Activated CD8-positive, alpha-beta T cell treated with anti-CD3 and anti-CD28 coated beads for 36 hours (primary cell): ENCODE measurements at regions not wholly inside any gene's neighbourhood (a gene's known extent, or its start where the extent isn't known, plus 50 kb on each side); places are given as distances from the start of the nearest gene placed in this dataset.
A peak's percentile ranks its signal among the peaks of the same experiment; 100 is the strongest.
"Not testable (repeated sequence)": the region's sequence is repeated elsewhere in the genome, so short reads cannot be mapped to it uniquely, and the experiment has no call there.

Experiments
- ATAC-seq: fragments of 200-7000 bp; cut with Tn5 transposase; one replicate; pipeline ENCODE4 v1.10.0; 2021; ENCODE audit warnings: mild to moderate bottlenecking, moderate library complexity
- CTCF ChIA-PET: fragments of 350-600 bp; sonication (Branson Sonifier 250); formaldehyde crosslinking; loops from one replicate; lab custom pipeline; 2021; ENCODE audit warnings: antibody characterized with exemption; lab: Charles Lee
- POLR2A ChIA-PET: fragments of 350-600 bp; sonication (Branson Sonifier 250); formaldehyde crosslinking; loops from one replicate; lab custom pipeline; 2021; ENCODE audit warnings: antibody characterized with exemption; lab: Charles Lee
- DNase-seq: peaks from one replicate; pipeline ENCODE4 v3.0.0-alpha.2; 2020
- H3K27ac Mint-ChIP-seq: one replicate; pipeline ENCODE4 v1.8.0; 2021; ENCODE audit warnings: mild to moderate bottlenecking, mixed read lengths
- H3K27me3 Mint-ChIP-seq: one replicate; pipeline ENCODE4 v1.8.0; 2021; ENCODE audit warnings: mixed read lengths
- H3K36me3 Mint-ChIP-seq: one replicate; pipeline ENCODE4 v1.8.0; 2021; ENCODE audit warnings: low read depth, mixed read lengths
- H3K4me1 Mint-ChIP-seq: one replicate; pipeline ENCODE4 v1.8.0; 2021; ENCODE audit warnings: low read depth, mixed read lengths
- H3K4me3 Mint-ChIP-seq: one replicate; pipeline ENCODE4 v1.8.0; 2021; ENCODE audit warnings: mild to moderate bottlenecking, moderate library complexity, mixed read lengths
- H3K9me3 Mint-ChIP-seq: one replicate; pipeline ENCODE4 v1.8.0; 2021; ENCODE audit warnings: mixed read lengths
- CTCF ChIP-seq: fragments of 200-600 bp; IDR thresholded peaks from one replicate; pipeline ENCODE4 v1.8.0; 2022; ENCODE audit warnings: antibody characterized with exemption, mild to moderate bottlenecking
- intact Hi-C: fragments of 100-400 bp; cut with micrococcal nuclease; formaldehyde crosslinking; loops from one replicate; pipeline ENCODE4 v1.10.0; 2022

DNA sequence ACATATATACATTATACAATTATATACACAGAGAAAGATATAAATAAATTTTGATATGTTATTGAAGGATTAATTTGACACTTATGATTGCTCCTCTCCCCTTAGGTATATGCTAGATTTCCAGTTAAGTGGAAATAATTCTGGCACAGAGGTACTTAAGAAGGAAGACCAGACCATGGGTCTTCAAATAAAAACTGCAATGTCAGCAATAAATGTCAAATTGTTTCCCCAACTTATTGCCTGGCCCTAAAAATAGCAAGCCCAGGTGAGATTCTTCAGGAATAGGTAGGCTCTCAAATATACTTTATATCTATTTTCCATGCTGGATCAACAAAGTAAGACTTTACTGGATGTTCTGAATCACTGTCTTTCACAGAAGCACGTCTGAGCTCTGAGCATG, 551.3 kb upstream of the STEAP1 start:
- Mint-ChIP-seq H3K4me1 (peaks cover 35% of the 10 kb centered on the region), H3K36me3 (no peaks in the 10 kb centered on the region), H3K9me3 (peaks cover 17% of the 10 kb centered on the region), H3K4me3 (no peak overlapping the region), H3K27ac (no peak overlapping the region), H3K27me3 (no peaks in the 10 kb centered on the region)
- POLR2A ChIA-PET, result no interaction called here
- TF ChIP-seq CTCF, result no peak
- ATAC-seq (no peak), DNase-seq (no peak)
- intact Hi-C loops, result no loop called here
- CTCF ChIA-PET, result no interaction called here

GRCh38 chr7:89605362-89605761, 548.9 kb upstream of the STEAP1 start:
- no peak for TF ChIP-seq CTCF
- H3K9me3 Mint-ChIP-seq, result peaks cover 14% of the 10 kb centered on the region
- ATAC-seq (no peak), DNase-seq (no peak)
- CTCF ChIA-PET, result no interaction called here
- POLR2A ChIA-PET, result no interaction called here
- H3K27ac Mint-ChIP-seq, result no peak overlapping the region
- intact Hi-C loops, result no loop called here
- H3K36me3 Mint-ChIP-seq, result no peaks in the 10 kb centered on the region
- H3K4me3 Mint-ChIP-seq, result no peak overlapping the region
- no peaks in the 10 kb centered on the region for H3K27me3 Mint-ChIP-seq
- H3K4me1 Mint-ChIP-seq, result peaks cover 50% of the 10 kb centered on the region

- Mint-ChIP-seq H3K9me3 (peaks cover 5% of the 10 kb centered on the region), H3K36me3 (no peaks in the 10 kb centered on the region), H3K27ac (peak overlapping the region; percentile 55), H3K4me1 (peaks cover 50% of the 10 kb centered on the region), H3K27me3 (no peaks in the 10 kb centered on the region), H3K4me3 (no peak overlapping the region)
- ChIA-PET POLR2A (no interaction called here), CTCF (interaction anchor here (0.8 to 1.5 kb wide), 2 partner anchors 17 to 27 kb away, joined by 3 to 8 read pairs; no protein-coding TSS in a partner anchor)
- ATAC-seq, result peak; percentile 36
- DNase-seq, result no peak
- TF ChIP-seq CTCF, result no peak
- intact Hi-C loops, result no loop called here
Observed at GRCh38 chr7:89606511-89606910, 547.8 kb upstream of the STEAP1 start.

DNA sequence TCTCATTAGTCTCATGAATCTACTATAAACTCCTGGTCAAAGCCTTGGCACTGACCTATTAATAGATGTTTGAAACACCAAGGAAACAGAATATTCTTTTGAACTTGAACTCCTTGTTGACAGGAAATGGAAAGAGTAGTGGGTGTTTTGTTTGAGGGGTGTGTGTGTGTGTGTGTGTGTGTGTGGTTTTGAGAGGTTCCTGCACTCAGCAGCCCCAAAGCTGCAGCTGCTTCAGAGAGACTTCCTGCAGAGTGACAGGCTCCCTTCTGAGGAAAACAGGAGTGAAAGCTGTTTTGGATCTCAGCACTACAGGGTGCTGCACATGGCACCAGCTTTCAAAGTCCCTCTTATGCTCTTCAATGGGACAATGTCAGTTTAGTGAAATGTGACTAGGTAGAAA, 546.5 kb upstream of the STEAP1 start:
- TF ChIP-seq CTCF, result no peak
- Mint-ChIP-seq H3K4me3 (no peak overlapping the region), H3K9me3 (peaks cover 1% of the 10 kb centered on the region), H3K36me3 (no peaks in the 10 kb centered on the region), H3K4me1 (peaks cover 50% of the 10 kb centered on the region), H3K27ac (peak overlapping the region; percentile 72), H3K27me3 (no peaks in the 10 kb centered on the region)
- ChIA-PET CTCF (interaction anchor here (1.5 kb wide), 1 partner anchor 15 kb away, joined by 8 read pairs; no protein-coding TSS in a partner anchor), POLR2A (interaction anchor here (0.6 kb wide), 1 partner anchor 1220 kb away, joined by 3 read pairs; no protein-coding TSS in a partner anchor)
- peak; percentile 66 for DNase-seq
- intact Hi-C loops, result no loop called here
- peak; percentile 82 for ATAC-seq

DNA sequence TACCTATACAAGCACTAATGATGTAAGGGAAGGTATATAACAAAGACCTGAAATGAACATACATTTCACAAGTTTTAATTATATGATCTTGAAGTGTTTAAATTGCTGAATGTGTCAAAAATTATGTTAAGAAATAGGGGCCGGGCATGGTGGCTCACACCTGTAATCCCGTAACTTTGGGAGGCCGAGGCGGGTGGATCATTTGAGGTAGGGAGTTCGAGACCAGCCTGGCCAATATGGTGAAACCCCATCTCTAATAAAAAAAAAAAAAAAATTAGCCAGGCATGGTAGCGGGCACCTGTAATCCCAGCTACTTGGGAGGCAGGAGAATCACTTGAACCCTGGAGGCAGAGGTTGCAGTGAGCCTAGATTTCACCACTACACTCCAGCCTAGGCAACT, 537.4 kb upstream of the STEAP1 start:
- H3K9me3 Mint-ChIP-seq, H3K36me3 Mint-ChIP-seq, POLR2A ChIA-PET, CTCF ChIA-PET, H3K4me3 Mint-ChIP-seq, H3K4me1 Mint-ChIP-seq, DNase-seq, H3K27ac Mint-ChIP-seq, ATAC-seq, H3K27me3 Mint-ChIP-seq, intact Hi-C loops: not testable (repeated sequence)

DNA sequence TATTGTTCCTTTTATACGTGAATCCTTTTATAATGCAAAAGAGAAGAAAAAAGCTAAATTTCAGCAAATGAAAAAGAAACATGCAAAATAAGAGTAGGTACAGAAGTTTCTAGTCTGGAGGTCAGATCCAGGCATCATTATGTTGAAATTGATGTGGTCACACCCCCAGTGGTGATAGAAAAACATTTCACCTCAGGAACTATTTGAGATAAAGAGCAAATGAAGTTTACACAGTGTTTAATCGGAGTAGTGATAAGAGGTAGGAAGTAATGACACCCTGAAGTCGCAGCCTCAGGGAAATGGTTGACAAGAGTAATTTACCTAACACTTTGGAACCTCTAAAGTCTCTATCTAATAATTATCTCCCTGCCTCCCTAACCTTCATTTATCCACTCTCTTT, 536.0 kb upstream of the STEAP1 start:
- DNase-seq, result no peak
- ChIA-PET CTCF (no interaction called here), POLR2A (no interaction called here)
- intact Hi-C loops, result no loop called here
- Mint-ChIP-seq H3K9me3 (no peaks in the 10 kb centered on the region), H3K27me3 (no peaks in the 10 kb centered on the region), H3K4me3 (no peak overlapping the region), H3K4me1 (peaks cover 20% of the 10 kb centered on the region), H3K36me3 (no peaks in the 10 kb centered on the region), H3K27ac (no peak overlapping the region)
- ATAC-seq, result peak; percentile 37
- no peak for TF ChIP-seq CTCF
